ENCODE measurements at regions not wholly inside any gene's neighbourhood (a gene's known extent, or its start where the extent isn't known, plus 50 kb on each side); places are given as distances from the start of the nearest gene placed in this dataset.

- TF ChIP-seq CTCF (IDR thresholded peaks at IDR 0.05) (no peak), EZH2 (IDR thresholded peaks at IDR 0.05; ENCODE audit: borderline replicate concordance, insufficient read depth, low read depth, low read length, poor library complexity, severe bottlenecking) (no peak)
Measured at GRCh38 chr2:155318710-155319109, 620.2 kb downstream of the KCNJ3 start.

All from B cell (primary cell).